COR-L47 (cell line): ENCODE measurements at regions not wholly inside any gene's neighbourhood (a gene's known extent, or its start where the extent isn't known, plus 50 kb on each side); places are given as distances from the start of the nearest gene placed in this dataset.
"Not testable (repeated sequence)": the region's sequence is repeated elsewhere in the genome, so short reads cannot be mapped to it uniquely, and the experiment has no call there.

Experiments used
- DNase-seq: peaks from one replicate; lab custom pipeline; 2025; lab: John Stamatoyannopoulos, UW

- no peak for DNase-seq
These were observed 270.0 kb downstream of the AMY1C start for GRCh38 chr1:104019675-104020049.

- peak; percentile 41 for DNase-seq
These were observed 278.8 kb downstream of the AMY1C start for GRCh38 chr1:104028416-104029035.

- DNase-seq, result no peak
These were observed 279.8 kb downstream of the AMY1C start for GRCh38 chr1:104029456-104029970.

- no peak for DNase-seq
These were observed 307.1 kb downstream of the AMY1C start for GRCh38 chr1:104056786-104057185.

- not testable (repeated sequence) for DNase-seq
These were observed 307.7 kb downstream of the AMY1C start for GRCh38 chr1:104057219-104057898.

- not testable (repeated sequence) for DNase-seq
These were observed 311.9 kb downstream of the AMY1C start for GRCh38 chr1:104061637-104062036.

- no peak for DNase-seq
These were observed 314.7 kb downstream of the AMY1C start for GRCh38 chr1:104064399-104064798.

GRCh38 chr1:104072915-104073371, 323.2 kb downstream of the AMY1C start:
- DNase-seq, result no peak

GRCh38 chr1:104073463-104073902, 323.8 kb downstream of the AMY1C start:
- no peak for DNase-seq

GRCh38 chr1:104082221-104082620, 332.5 kb downstream of the AMY1C start:
- no peak for DNase-seq

GRCh38 chr1:104084380-104084779, 334.7 kb downstream of the AMY1C start:
- no peak for DNase-seq

GRCh38 chr1:104092698-104093097, 343.0 kb downstream of the AMY1C start:
- peak; percentile 63 for DNase-seq

GRCh38 chr1:104098837-104099236, 349.1 kb downstream of the AMY1C start:
- no peak for DNase-seq

- DNase-seq, result no peak
These were observed 350.4 kb downstream of the AMY1C start for GRCh38 chr1:104100115-104100514.

GRCh38 chr1:104105465-104105864, 355.8 kb downstream of the AMY1C start:
- DNase-seq, result no peak

- DNase-seq, result no peak
These were observed 370.8 kb downstream of the AMY1C start for GRCh38 chr1:104120525-104120924.

GRCh38 chr1:104121271-104121670, 371.6 kb downstream of the AMY1C start:
- DNase-seq, result no peak

GRCh38 chr1:104125266-104125665, 375.6 kb downstream of the AMY1C start:
- no peak for DNase-seq

- no peak for DNase-seq
These were observed 376.3 kb downstream of the AMY1C start for GRCh38 chr1:104125970-104126369.

- peak; percentile 57 for DNase-seq
These were observed 382.8 kb downstream of the AMY1C start for GRCh38 chr1:104132382-104132973.

- not testable (repeated sequence) for DNase-seq
These were observed 385.3 kb downstream of the AMY1C start for GRCh38 chr1:104135036-104135435.

- DNase-seq, result no peak
These were observed 386.9 kb downstream of the AMY1C start for GRCh38 chr1:104136621-104137020.

- DNase-seq, result no peak
These were observed 407.0 kb downstream of the AMY1C start for GRCh38 chr1:104156738-104157137.
